NB4 (cell line): ENCODE measurements at regions not wholly inside any gene's neighbourhood (a gene's known extent, or its start where the extent isn't known, plus 50 kb on each side); places are given as distances from the start of the nearest gene placed in this dataset.

Source experiments
- DNase-seq: peaks from one replicate; pipeline ENCODE4 v3.0.0; 2010; ENCODE audit warnings: low read depth
- H3K4me3 ChIP-seq: one replicate; pipeline ENCODE4 v1.5.1; 2011; ENCODE audit warnings: mild to moderate bottlenecking, low read depth, low read length, moderate library complexity
- MAX ChIP-seq: IDR thresholded peaks from 2 replicates; pipeline ENCODE4 v1.6.1; 2011; ENCODE audit warnings: low read depth, low read length
- MYC ChIP-seq: IDR thresholded peaks from 2 replicates; pipeline ENCODE4 v1.6.1; 2011; ENCODE audit warnings: low read depth, low read length
- POLR2A ChIP-seq: IDR thresholded peaks from 2 replicates; pipeline ENCODE4 v1.6.1; 2011; ENCODE audit warnings: mild to moderate bottlenecking; ENCODE audit not compliant: insufficient read length; ENCODE audit errors: extremely low read depth
- TF ChIP-seq, protein P1 (sequence below): IDR thresholded peaks from one replicate; pipeline ENCODE4 v1.5.1; 2012; ENCODE audit warnings: low read depth, low read length

- H3K4me3 ChIP-seq, result no peak overlapping the region
- no peak for TF ChIP-seq POLR2A
- TF ChIP-seq, protein P1, sequence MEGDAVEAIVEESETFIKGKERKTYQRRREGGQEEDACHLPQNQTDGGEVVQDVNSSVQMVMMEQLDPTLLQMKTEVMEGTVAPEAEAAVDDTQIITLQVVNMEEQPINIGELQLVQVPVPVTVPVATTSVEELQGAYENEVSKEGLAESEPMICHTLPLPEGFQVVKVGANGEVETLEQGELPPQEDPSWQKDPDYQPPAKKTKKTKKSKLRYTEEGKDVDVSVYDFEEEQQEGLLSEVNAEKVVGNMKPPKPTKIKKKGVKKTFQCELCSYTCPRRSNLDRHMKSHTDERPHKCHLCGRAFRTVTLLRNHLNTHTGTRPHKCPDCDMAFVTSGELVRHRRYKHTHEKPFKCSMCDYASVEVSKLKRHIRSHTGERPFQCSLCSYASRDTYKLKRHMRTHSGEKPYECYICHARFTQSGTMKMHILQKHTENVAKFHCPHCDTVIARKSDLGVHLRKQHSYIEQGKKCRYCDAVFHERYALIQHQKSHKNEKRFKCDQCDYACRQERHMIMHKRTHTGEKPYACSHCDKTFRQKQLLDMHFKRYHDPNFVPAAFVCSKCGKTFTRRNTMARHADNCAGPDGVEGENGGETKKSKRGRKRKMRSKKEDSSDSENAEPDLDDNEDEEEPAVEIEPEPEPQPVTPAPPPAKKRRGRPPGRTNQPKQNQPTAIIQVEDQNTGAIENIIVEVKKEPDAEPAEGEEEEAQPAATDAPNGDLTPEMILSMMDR, result no peak
- TF ChIP-seq MYC, result no peak
- DNase-seq, result peak; percentile 15
These were observed 345.6 kb downstream of the NPHP4 start for GRCh38 chr1:5646486-5647149.

GRCh38 chr1:5645929-5646328 is 346.3 kb downstream of the NPHP4 start:
- H3K4me3 ChIP-seq, result no peak overlapping the region
- DNase-seq, result no peak
- TF ChIP-seq MAX (no peak), MYC (no peak), POLR2A (no peak)
- TF ChIP-seq, protein P1, result no peak

GRCh38 chr1:5645135-5645399 is 347.2 kb downstream of the NPHP4 start:
- H3K4me3 ChIP-seq, result no peak overlapping the region
- no peak for DNase-seq
- TF ChIP-seq MAX (no peak), POLR2A (no peak), MYC (no peak)
- TF ChIP-seq, protein P1, result no peak

- H3K4me3 ChIP-seq, result no peak overlapping the region
- no peak for DNase-seq
- TF ChIP-seq, protein P1, result no peak
- TF ChIP-seq POLR2A (no peak), MAX (no peak), MYC (no peak)
These were observed 347.7 kb downstream of the NPHP4 start for GRCh38 chr1:5644281-5645134.

DNA sequence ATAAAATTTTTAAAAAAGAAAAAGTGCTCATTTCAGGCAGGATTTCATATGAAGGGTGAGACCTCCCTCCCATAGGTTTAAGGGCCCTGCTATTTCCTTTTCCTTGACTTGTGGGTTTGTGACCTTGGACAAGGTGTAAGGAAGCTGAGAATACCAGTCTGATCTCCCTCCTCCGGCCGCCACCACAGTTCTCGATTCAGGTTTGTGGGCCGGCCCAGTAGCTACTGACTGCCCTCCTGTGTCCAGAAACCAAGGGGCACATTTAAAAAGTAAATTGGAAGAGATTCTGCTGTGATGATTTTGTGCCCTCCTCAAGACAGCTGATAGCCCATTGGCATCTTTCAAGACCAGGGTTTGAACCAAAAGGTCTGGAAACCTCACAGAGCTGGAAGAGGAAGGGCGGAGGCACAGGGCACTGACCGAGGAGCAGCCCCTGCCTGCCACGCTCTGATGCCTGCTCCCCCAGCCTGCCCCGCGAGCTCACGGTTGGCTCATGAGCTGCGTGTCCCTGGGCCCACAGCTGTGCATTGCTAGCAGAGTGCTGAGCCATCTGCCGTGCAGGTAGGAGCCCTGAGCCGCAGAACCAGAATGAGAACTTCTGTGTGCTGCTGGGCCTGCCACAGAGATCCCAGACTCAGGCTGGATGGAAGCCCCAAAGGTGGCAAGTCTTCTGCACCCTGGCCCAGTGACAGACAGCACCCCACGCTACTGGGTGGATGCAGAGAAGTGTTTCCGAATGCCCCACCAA is 348.7 kb downstream of the NPHP4 start:
- TF ChIP-seq POLR2A, result no peak
- TF ChIP-seq MYC, result no peak
- no peak overlapping the region for H3K4me3 ChIP-seq
- no peak for DNase-seq

GRCh38 chr1:5640845-5641244 is 351.4 kb downstream of the NPHP4 start:
- peak; percentile 33 for DNase-seq
- TF ChIP-seq MAX (no peak), MYC (no peak), POLR2A (no peak)
- TF ChIP-seq, protein P1, result no peak
- no peak overlapping the region for H3K4me3 ChIP-seq
